SK-N-SH (cell line): ENCODE measurements at regions not wholly inside any gene's neighbourhood (a gene's known extent, or its start where the extent isn't known, plus 50 kb on each side); places are given as distances from the start of the nearest gene placed in this dataset.

Experiments used
- CTCF ChIP-seq: fragments of 200-600 bp; sonication (generic); IDR thresholded peaks from 2 replicates; pipeline ENCODE4 v1.6.1; 2017; ENCODE audit warnings: antibody characterized with exemption, mild to moderate bottlenecking, moderate library complexity
- EP300 ChIP-seq, 2 experiments: IDR thresholded peaks; 2 replicates each; pipeline versions ENCODE4 v1.4.0 to v1.6.1; 2012; ENCODE audit warnings: borderline replicate concordance in 1 of 2, low read depth in 1 of 2, low read length in 1 of 2
- EZH2phosphoT487 ChIP-seq: fragments of 200-600 bp; sonication (generic); IDR thresholded peaks from 2 replicates; pipeline ENCODE4 v1.6.1; 2017; ENCODE audit warnings: low read depth, mixed run types, mild to moderate bottlenecking, antibody characterized with exemption, moderate library complexity, borderline replicate concordance
- IRF3 ChIP-seq: fragments of 150-350 bp; IDR thresholded peaks from 2 replicates; pipeline ENCODE4 v1.6.1; 2016; ENCODE audit warnings: mild to moderate bottlenecking, low read depth, low read length
- MEF2A ChIP-seq: IDR thresholded peaks from 2 replicates; pipeline ENCODE4 v1.4.0; 2012; ENCODE audit warnings: low read depth, borderline replicate concordance
- REST ChIP-seq: IDR thresholded peaks from 2 replicates; pipeline ENCODE4 v1.6.1; 2012; ENCODE audit warnings: mild to moderate bottlenecking, low read depth, low read length, moderate library complexity
- SIN3A ChIP-seq: IDR thresholded peaks from 2 replicates; pipeline ENCODE4 v1.6.1; 2012; ENCODE audit warnings: low read depth, mild to moderate bottlenecking, low read length, moderate library complexity, borderline replicate concordance
- TCF12 ChIP-seq: IDR thresholded peaks from 2 replicates; pipeline ENCODE4 v1.4.0; 2012
- TEAD4 ChIP-seq: IDR thresholded peaks from 2 replicates; pipeline ENCODE4 v1.4.0; 2012; ENCODE audit warnings: mild to moderate bottlenecking, borderline replicate concordance; ENCODE audit not compliant: insufficient read depth
- USF2 ChIP-seq: fragments of 150-350 bp; IDR thresholded peaks from 2 replicates; pipeline ENCODE4 v1.6.1; 2017; ENCODE audit warnings: antibody characterized with exemption, low read length, low read depth, borderline replicate concordance
- YY1 ChIP-seq: IDR thresholded peaks from 2 replicates; pipeline ENCODE4 v1.4.0; 2012; ENCODE audit warnings: low read depth, mild to moderate bottlenecking

GRCh38 chr2:163008642-163009041, 170.1 kb upstream of the KCNH7 start:
- TF ChIP-seq CTCF (no peak), YY1 (no peak), USF2 (no peak), SIN3A (no peak), EZH2phosphoT487 (no peak), EP300 (IDR thresholded peaks at IDR 0.05; ENCODE audit: borderline replicate concordance in 1 of 2, low read depth in 1 of 2, low read length in 1 of 2) (no peak), REST (no peak), IRF3 (no peak), MEF2A (no peak), TCF12 (no peak), TEAD4 (no peak)
